IMR-90 (cell line): ENCODE measurements at regions not wholly inside any gene's neighbourhood (a gene's known extent, or its start where the extent isn't known, plus 50 kb on each side); places are given as distances from the start of the nearest gene placed in this dataset.

Experiments used
- ATAC-seq: fragments of 200-7000 bp; cut with Tn5 transposase; 2 replicates; pipeline ENCODE4 v1.9.1; 2020; ENCODE audit warnings: low read depth, mild to moderate bottlenecking, moderate library complexity
- BruUV-seq: library from RNA; stranded (reverse); fragments of 400-500 nt; replicated peaks from 2 replicates; lab custom pipeline; 2021; lab: Mats Ljungman, UMichigan
- CTCF ChIA-PET: fragments of 300-600 bp; formaldehyde crosslinking; extraction: SDS; loops from one replicate; lab custom pipeline; 2021; ENCODE audit warnings: antibody characterized with exemption; lab: Yijun Ruan, JAX
- POLR2A ChIA-PET: fragments of 300-600 bp; sonication (Branson Sonifier 250); formaldehyde crosslinking; loops from one replicate; lab custom pipeline; 2022; ENCODE audit warnings: antibody characterized with exemption; ENCODE audit not compliant: unreplicated experiment; lab: Charles Lee
- DNase-seq: peaks from one replicate; pipeline ENCODE4 v3.0.0; 2013
- H2AFZ ChIP-seq: replicated peaks from 2 replicates; pipeline ENCODE3; 2013; ENCODE audit warnings: low read length, mild to moderate bottlenecking; ENCODE audit not compliant: poor library complexity
- H2AK5ac ChIP-seq: 2 replicates; pipeline ENCODE4 v1.6.1; 2013; ENCODE audit warnings: low read depth, low read length, inconsistent platforms
- H2AK9ac ChIP-seq: replicated peaks from 2 replicates; pipeline ENCODE3; 2013; ENCODE audit warnings: mild to moderate bottlenecking, low read depth, low read length, moderate library complexity; ENCODE audit not compliant: poor library complexity
- H2BK120ac ChIP-seq: 2 replicates; pipeline ENCODE4 v1.6.1; 2013; ENCODE audit warnings: low read depth, low read length, inconsistent platforms
- H2BK15ac ChIP-seq: 3 replicates; pipeline ENCODE4 v1.6.1; 2013; ENCODE audit warnings: low read depth, low read length, inconsistent platforms
- H2BK20ac ChIP-seq: 2 replicates; pipeline ENCODE4 v1.6.1; 2013; ENCODE audit warnings: low read depth, mild to moderate bottlenecking, inconsistent platforms, low read length, moderate library complexity
- H2BK5ac ChIP-seq: 2 replicates; pipeline ENCODE4 v1.6.1; 2013; ENCODE audit warnings: mild to moderate bottlenecking, low read depth, low read length, inconsistent platforms; ENCODE audit not compliant: poor library complexity, severe bottlenecking
- H3K14ac ChIP-seq: replicated peaks from 2 replicates; pipeline ENCODE4 v1.6.1; 2013; ENCODE audit warnings: low read depth, low read length, inconsistent platforms
- H3K18ac ChIP-seq: 2 replicates; pipeline ENCODE4 v1.6.1; 2013; ENCODE audit warnings: low read depth, low read length, control low read depth
- H3K23ac ChIP-seq: 2 replicates; pipeline ENCODE4 v1.6.1; 2013; ENCODE audit warnings: low read depth, low read length, inconsistent platforms
- H3K27ac ChIP-seq: 2 replicates; pipeline ENCODE4 v1.5.1; 2013; ENCODE audit warnings: mild to moderate bottlenecking, control low read depth, low read length; ENCODE audit not compliant: insufficient read depth
- H3K27me3 ChIP-seq: 2 replicates; pipeline ENCODE4 v1.6.1; 2013; ENCODE audit warnings: low read length; ENCODE audit not compliant: control insufficient read depth, insufficient read depth
- H3K36me3 ChIP-seq: 2 replicates; pipeline ENCODE4 v1.6.1; 2013; ENCODE audit warnings: low read length, mixed read lengths; ENCODE audit not compliant: control insufficient read depth, insufficient read depth
- H3K4ac ChIP-seq: 2 replicates; pipeline ENCODE4 v1.6.1; 2013; ENCODE audit warnings: low read depth, low read length, inconsistent platforms
- H3K4me1 ChIP-seq: 2 replicates; pipeline ENCODE4 v1.6.1; 2013; ENCODE audit warnings: low read length, mixed read lengths; ENCODE audit not compliant: control insufficient read depth, insufficient read depth
- H3K4me2 ChIP-seq: 2 replicates; pipeline ENCODE4 v1.6.1; 2013; ENCODE audit warnings: low read depth, mild to moderate bottlenecking, control low read depth, low read length, moderate library complexity
- H3K4me3 ChIP-seq: 2 replicates; pipeline ENCODE4 v1.5.1; 2013; ENCODE audit warnings: low read depth, mild to moderate bottlenecking, control low read depth, low read length, moderate library complexity; ENCODE audit not compliant: insufficient read depth
- H3K56ac ChIP-seq: 2 replicates; pipeline ENCODE4 v1.6.1; 2013; ENCODE audit warnings: low read length, inconsistent platforms; ENCODE audit not compliant: insufficient read depth; ENCODE audit errors: extremely low read depth
- H3K79me1 ChIP-seq, 2 experiments: 2 replicates each; pipeline ENCODE4 v1.6.1; 2013; ENCODE audit warnings: low read length in 2 of 2, inconsistent platforms in 1 of 2, low read depth in 1 of 2
- H3K9ac ChIP-seq: 2 replicates; pipeline ENCODE4 v1.6.1; 2013; ENCODE audit warnings: low read depth, low read length, control low read depth
- H3K9me1 ChIP-seq: 2 replicates; pipeline ENCODE4 v1.6.1; 2013; ENCODE audit warnings: low read length, inconsistent platforms; ENCODE audit not compliant: insufficient read depth
- H3K9me3 ChIP-seq: 2 replicates; pipeline ENCODE4 v1.6.1; 2013; ENCODE audit warnings: low read length; ENCODE audit not compliant: control insufficient read depth, insufficient read depth
- H4K20me1 ChIP-seq: 2 replicates; pipeline ENCODE4 v1.6.1; 2013; ENCODE audit warnings: low read length, inconsistent platforms; ENCODE audit not compliant: insufficient read depth
- H4K5ac ChIP-seq: 2 replicates; pipeline ENCODE4 v1.6.1; 2013; ENCODE audit warnings: mild to moderate bottlenecking, low read depth, low read length, control low read depth
- H4K8ac ChIP-seq, 2 experiments: 2 replicates each; pipeline ENCODE4 v1.6.1; 2013; ENCODE audit warnings: low read depth in 2 of 2, low read length in 2 of 2, control low read depth in 1 of 2, inconsistent platforms in 1 of 2
- H4K91ac ChIP-seq: 2 replicates; pipeline ENCODE4 v1.6.1; 2013; ENCODE audit warnings: low read depth, low read length, inconsistent platforms; ENCODE audit not compliant: insufficient read depth
- CEBPB ChIP-seq: IDR thresholded peaks from 2 replicates; pipeline ENCODE4 v1.6.1; 2012; ENCODE audit warnings: low read depth, low read length, improper control_type of control experiment
- CHD1 ChIP-seq: IDR thresholded peaks from 2 replicates; pipeline ENCODE4 v1.6.1; 2012; ENCODE audit warnings: low read depth, low read length, improper control_type of control experiment
- CTCF ChIP-seq: conservative IDR thresholded peaks from 2 replicates; pipeline ENCODE4 v1.5.1; 2012; ENCODE audit warnings: mild to moderate bottlenecking, low read depth, low read length, improper control_type of control experiment
- ELK1 ChIP-seq: fragments of 150-350 bp; IDR thresholded peaks from 2 replicates; pipeline ENCODE4 v1.6.1; 2016; ENCODE audit warnings: low read depth, mild to moderate bottlenecking, low read length, moderate library complexity, borderline replicate concordance
- FOS ChIP-seq: fragments of 150-350 bp; IDR thresholded peaks from 2 replicates; pipeline ENCODE4 v1.6.1; 2016; ENCODE audit warnings: low read depth, low read length
- MAFK ChIP-seq: IDR thresholded peaks from 2 replicates; pipeline ENCODE4 v1.6.1; 2012; ENCODE audit warnings: low read depth, low read length, improper control_type of control experiment
- MXI1 ChIP-seq: IDR thresholded peaks from 2 replicates; pipeline ENCODE4 v1.6.1; 2012; ENCODE audit warnings: low read depth, mild to moderate bottlenecking, low read length, moderate library complexity, borderline replicate concordance
- NFE2L2 ChIP-seq: fragments of 150-350 bp; IDR thresholded peaks from 2 replicates; pipeline ENCODE4 v1.6.1; 2016; ENCODE audit warnings: low read depth, mild to moderate bottlenecking, low read length
- RFX5 ChIP-seq: IDR thresholded peaks from 2 replicates; pipeline ENCODE4 v1.8.0; 2012; ENCODE audit warnings: low read depth, mild to moderate bottlenecking, low read length, moderate library complexity
- SMC3 ChIP-seq: fragments of 150-350 bp; IDR thresholded peaks from 2 replicates; pipeline ENCODE4 v1.6.1; 2016; ENCODE audit warnings: low read depth, mild to moderate bottlenecking, antibody characterized with exemption, low read length, moderate library complexity
- USF2 ChIP-seq: fragments of 150-350 bp; IDR thresholded peaks from 2 replicates; pipeline ENCODE4 v1.6.1; 2017; ENCODE audit warnings: mild to moderate bottlenecking, antibody characterized with exemption, low read length, low read depth
- WGBS, 2 experiments: methylation state at CpG; one replicate each; pipeline versions ENCODE4 v1.1.5 to v1.1.7; 2013; ENCODE audit warnings: missing lambda C conversion rate in 2 of 2; ENCODE audit not compliant: insufficient read length in 1 of 2; ENCODE audit errors: extremely low coverage in 2 of 2; 5-methylcytosine and 5-hydroxymethylcytosine counted together
- dilution Hi-C: fragments of 300-500 bp; cut with HindIII; formaldehyde crosslinking; loops from one replicate; pipeline ENCODE4 v1.14.3; 2018; ENCODE audit warnings: low sequenced_read_pairs; ENCODE audit not compliant: unreplicated experiment
- in situ Hi-C: fragments of 300-500 bp; cut with MboI; formaldehyde crosslinking; loops from 3 replicates; pipeline ENCODE4 v1.14.3; 2019; ENCODE audit warnings: low sequenced_read_pairs, inconsistent platforms, mixed read lengths
- intact Hi-C: fragments of 100-400 bp; cut with micrococcal nuclease; formaldehyde crosslinking; loops from 2 replicates; pipeline ENCODE4 v1.10.0; 2022

- intact Hi-C loops (no loop called here), in situ Hi-C loops (no loop called here), dilution Hi-C loops (no loop called here)
- CTCF ChIA-PET, result no interaction called here
- no peak overlapping the region for H2BK15ac ChIP-seq
- no peak overlapping the region for H3K23ac ChIP-seq
- H2AK9ac ChIP-seq, result no peak overlapping the region
- no peak overlapping the region for H3K27ac ChIP-seq
- H3K9me1 ChIP-seq, result no peaks in the 10 kb centered on the region
- H3K4me1 ChIP-seq, result no peaks in the 10 kb centered on the region
- H3K18ac ChIP-seq, result no peak overlapping the region
- no peak overlapping the region for H2BK5ac ChIP-seq
- no TSS peak for BruUV-seq
- no peak overlapping the region for H4K5ac ChIP-seq
- H3K9ac ChIP-seq, result no peak overlapping the region
- POLR2A ChIA-PET, result no interaction called here
- no peak overlapping the region for H2BK20ac ChIP-seq
- H3K27me3 ChIP-seq, result no peaks in the 10 kb centered on the region
- no peak overlapping the region for H2AK5ac ChIP-seq
- no peak overlapping the region for H3K14ac ChIP-seq
- no peak overlapping the region for H3K4ac ChIP-seq
- H3K56ac ChIP-seq, result no peak overlapping the region
- no CpG with 5 or more reads among the region's 4 CpGs for WGBS, 2 experiments
- H4K20me1 ChIP-seq, result no peaks in the 10 kb centered on the region
- H3K4me2 ChIP-seq, result no peak overlapping the region
- no peak overlapping the region for H3K4me3 ChIP-seq
- TF ChIP-seq MAFK (no peak), CEBPB (no peak), SMC3 (no peak), RFX5 (no peak), CTCF (no peak), NFE2L2 (no peak), ELK1 (no peak), USF2 (no peak), MXI1 (no peak), CHD1 (no peak), FOS (no peak)
- H2BK120ac ChIP-seq, result no peak overlapping the region
- no peaks in the 10 kb centered on the region for H3K36me3 ChIP-seq
- H4K8ac ChIP-seq, result no peak overlapping the region
- ATAC-seq (no peak), DNase-seq (no peak)
- H2AFZ ChIP-seq, result no peak overlapping the region
- H3K9me3 ChIP-seq, result peaks cover 1% of the 10 kb centered on the region; the same call in 1 of the 2 replicates
- H4K91ac ChIP-seq, result no peak overlapping the region
- H3K79me1 ChIP-seq, result no peaks in the 10 kb centered on the region
Observed at GRCh38 chr5:20537911-20538703, 550.1 kb upstream of the CDH18 start.
